Large intestine (tissue), 3 donors: ENCODE measurements at regions not wholly inside any gene's neighbourhood (a gene's known extent, or its start where the extent isn't known, plus 50 kb on each side); places are given as distances from the start of the nearest gene placed in this dataset.

Source experiments
- DNase-seq, 2 donors: peaks; one replicate each; pipeline versions ENCODE4 v3.0.0 to v3.0.0-alpha.2; 2013
- H3K27ac ChIP-seq: one replicate; pipeline ENCODE4 v1.5.1; 2013; ENCODE audit warnings: low read length
- H3K27me3 ChIP-seq: 2 replicates; pipeline ENCODE4 v1.6.1; 2013; ENCODE audit warnings: low read length; ENCODE audit not compliant: control insufficient read depth, insufficient read depth
- H3K36me3 ChIP-seq: 2 replicates; pipeline ENCODE4 v1.6.1; 2013; ENCODE audit warnings: low read length; ENCODE audit not compliant: control insufficient read depth, insufficient read depth
- H3K4me1 ChIP-seq: one replicate; pipeline ENCODE4 v1.6.1; 2013; ENCODE audit warnings: low read length; ENCODE audit not compliant: control insufficient read depth, insufficient read depth
- H3K4me3 ChIP-seq: one replicate; pipeline ENCODE4 v1.5.1; 2013; ENCODE audit warnings: low read length
- H3K9me3 ChIP-seq: one replicate; pipeline ENCODE4 v1.6.1; 2013; ENCODE audit warnings: mild to moderate bottlenecking, low read depth, low read length, moderate library complexity; ENCODE audit not compliant: control insufficient read depth
- WGBS: methylation state at CpG from one replicate; pipeline ENCODE4 v1.1.5; 2013; ENCODE audit warnings: low lambda C conversion rate; ENCODE audit not compliant: insufficient coverage; 5-methylcytosine and 5-hydroxymethylcytosine counted together

- no peaks in the 10 kb centered on the region for H3K4me1 ChIP-seq
- H3K27me3 ChIP-seq: peaks cover 7% of the 10 kb centered on the region
- no peaks in the 10 kb centered on the region for H3K9me3 ChIP-seq
- WGBS: no CpG with 5 or more reads among the region's 8 CpGs
- H3K36me3 ChIP-seq: no peaks in the 10 kb centered on the region
- no peak overlapping the region for H3K4me3 ChIP-seq
- H3K27ac ChIP-seq: no peak overlapping the region
- DNase-seq: no peak
These were observed 141.5 kb downstream of the RRAGC start for GRCh38 chr1:38718031-38718430.

- no peaks in the 10 kb centered on the region for H3K9me3 ChIP-seq
- H3K27me3 ChIP-seq: peaks cover 5% of the 10 kb centered on the region
- no peaks in the 10 kb centered on the region for H3K36me3 ChIP-seq
- no peaks in the 10 kb centered on the region for H3K4me1 ChIP-seq
- no CpG with 5 or more reads among the region's 2 CpGs for WGBS
- H3K4me3 ChIP-seq: no peak overlapping the region
- H3K27ac ChIP-seq: no peak overlapping the region
- DNase-seq: no peak
These were observed 143.3 kb downstream of the RRAGC start for GRCh38 chr1:38716229-38716628.

GRCh38 chr1:38715415-38715814, 144.2 kb downstream of the RRAGC start:
- DNase-seq: no peak
- H3K36me3 ChIP-seq: no peaks in the 10 kb centered on the region
- no CpG with 5 or more reads among the region's 9 CpGs for WGBS
- H3K4me1 ChIP-seq: no peaks in the 10 kb centered on the region
- H3K27ac ChIP-seq: no peak overlapping the region
- H3K9me3 ChIP-seq: no peaks in the 10 kb centered on the region
- no peaks in the 10 kb centered on the region for H3K27me3 ChIP-seq
- H3K4me3 ChIP-seq: no peak overlapping the region

GRCh38 chr1:38712046-38712445, 147.5 kb downstream of the RRAGC start:
- peaks cover 7% of the 10 kb centered on the region for H3K9me3 ChIP-seq
- H3K4me1 ChIP-seq: no peaks in the 10 kb centered on the region
- no peaks in the 10 kb centered on the region for H3K36me3 ChIP-seq
- H3K27ac ChIP-seq: no peak overlapping the region
- no peak overlapping the region for H3K4me3 ChIP-seq
- H3K27me3 ChIP-seq: no peaks in the 10 kb centered on the region
- no peak for DNase-seq
- WGBS: no CpG with 5 or more reads among the region's 1 CpG

DNA sequence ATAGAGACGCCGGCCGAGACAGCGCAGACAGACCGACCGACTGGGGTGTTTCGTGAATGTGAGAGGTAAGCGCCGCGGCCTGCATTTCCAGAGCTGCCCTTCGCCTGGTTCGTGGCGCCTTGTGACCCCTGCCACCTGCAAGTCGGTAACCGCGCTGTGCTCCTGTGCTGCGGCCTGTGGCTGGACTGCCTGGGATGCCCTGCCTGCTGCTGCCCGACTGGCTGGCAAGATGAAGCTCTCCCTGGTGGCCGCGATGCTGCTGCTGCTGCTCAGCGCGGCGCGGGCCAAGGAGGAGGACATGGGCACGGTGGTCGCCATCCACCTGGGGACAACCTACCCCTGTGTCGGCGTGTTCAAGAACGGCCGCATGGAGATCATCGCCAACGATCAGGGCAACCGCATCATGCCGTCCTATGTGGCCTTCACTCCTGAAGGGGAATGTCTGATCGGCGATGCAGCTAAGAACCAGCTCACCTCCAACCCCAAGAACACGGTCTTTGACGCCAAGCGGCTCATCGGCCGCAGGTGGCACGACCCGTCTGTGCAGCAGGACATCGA, 150.8 kb downstream of the RRAGC start:
- H3K27me3 ChIP-seq: peaks cover under 1% of the 10 kb centered on the region
- no peak overlapping the region for H3K4me3 ChIP-seq
- no peaks in the 10 kb centered on the region for H3K36me3 ChIP-seq
- H3K4me1 ChIP-seq: no peaks in the 10 kb centered on the region
- H3K9me3 ChIP-seq: peaks cover 7% of the 10 kb centered on the region
- no peak overlapping the region for H3K27ac ChIP-seq
- WGBS: 100% methylated on average over 1 of the region's 44 CpGs
- no peak for DNase-seq

- no CpG with 5 or more reads among the region's 8 CpGs for WGBS
These were observed 158.5 kb downstream of the RRAGC start for GRCh38 chr1:38701088-38701487.

GRCh38 chr1:38700077-38700470, 159.5 kb downstream of the RRAGC start:
- Histone ChIP-seq H3K4me1 (no peaks in the 10 kb centered on the region), H3K36me3 (no peaks in the 10 kb centered on the region), H3K27me3 (peaks cover 4% of the 10 kb centered on the region), H3K9me3 (no peaks in the 10 kb centered on the region), H3K27ac (no peak overlapping the region), H3K4me3 (no peak overlapping the region)
- no peak for DNase-seq
- no CpG with 5 or more reads among the region's 3 CpGs for WGBS

More at GRCh38 chr1:38701088-38701487, 158.5 kb downstream of the RRAGC start:
- DNase-seq: no peak
- no peak overlapping the region for H3K4me3 ChIP-seq
- H3K27ac ChIP-seq: no peak overlapping the region
- H3K4me1 ChIP-seq: no peaks in the 10 kb centered on the region
- peaks cover 4% of the 10 kb centered on the region for H3K27me3 ChIP-seq
- H3K9me3 ChIP-seq: no peaks in the 10 kb centered on the region
- no peaks in the 10 kb centered on the region for H3K36me3 ChIP-seq

DNA sequence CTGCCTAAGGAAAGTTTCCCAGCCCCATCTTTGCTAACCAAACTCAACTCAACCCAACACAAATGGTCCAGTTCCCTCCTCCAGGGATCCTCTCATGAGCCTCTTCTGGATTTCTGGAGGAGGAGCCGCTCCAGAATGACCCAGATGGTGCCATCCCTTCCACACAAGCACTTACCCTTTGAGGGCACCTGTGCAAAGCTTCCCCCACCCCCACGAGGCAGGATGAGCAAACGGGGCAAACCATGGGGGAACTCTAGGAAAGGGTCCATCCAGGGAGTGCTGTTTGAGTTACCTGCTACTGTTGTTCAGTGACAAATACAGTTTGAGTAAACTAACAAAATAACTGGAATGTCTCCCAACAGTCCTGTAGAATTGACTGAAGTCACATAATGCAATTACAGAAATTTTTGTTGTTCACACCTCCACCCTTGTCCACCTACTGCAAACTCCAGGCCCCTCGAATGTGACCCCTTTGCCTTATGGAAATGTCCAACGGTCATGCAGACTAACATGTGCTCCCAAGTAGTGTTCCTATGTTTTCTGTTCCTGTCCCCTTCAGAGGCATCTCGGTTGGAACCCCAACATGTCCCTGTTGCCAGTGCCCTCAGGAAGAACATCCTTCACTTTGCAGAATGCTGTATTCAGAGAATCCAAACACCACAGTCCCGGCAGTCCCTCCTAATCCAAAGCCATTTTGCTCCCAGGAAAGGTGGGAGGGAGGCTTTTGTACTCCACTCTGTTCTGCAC, 160.1 kb downstream of the RRAGC start:
- no peaks in the 10 kb centered on the region for H3K9me3 ChIP-seq
- WGBS: no CpG with 5 or more reads among the region's 7 CpGs
- H3K4me1 ChIP-seq: no peaks in the 10 kb centered on the region
- DNase-seq: no peak
- H3K27ac ChIP-seq: no peak overlapping the region
- peaks cover 4% of the 10 kb centered on the region for H3K27me3 ChIP-seq
- H3K4me3 ChIP-seq: no peak overlapping the region
- no peaks in the 10 kb centered on the region for H3K36me3 ChIP-seq

DNA sequence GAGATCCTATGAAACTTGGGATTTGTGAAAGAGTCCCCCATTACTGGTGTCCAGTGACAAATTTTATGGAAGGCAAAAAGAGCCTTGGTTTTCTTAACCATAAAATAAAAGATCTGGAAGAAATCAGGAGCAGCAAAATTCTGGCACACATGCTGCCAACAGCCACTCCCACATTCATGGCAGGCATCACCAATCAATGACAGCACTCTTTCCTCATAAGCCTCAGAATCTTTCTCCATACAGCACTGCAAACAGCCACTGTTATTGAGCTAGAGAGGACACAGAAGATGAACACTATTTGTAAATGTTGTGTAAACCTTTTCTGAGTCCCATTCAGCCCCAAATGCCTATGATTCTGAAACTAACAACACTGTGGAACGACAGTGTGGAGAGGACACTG, 162.2 kb downstream of the RRAGC start:
- no peaks in the 10 kb centered on the region for H3K27me3 ChIP-seq
- H3K36me3 ChIP-seq: no peaks in the 10 kb centered on the region
- DNase-seq: no peak
- WGBS: no CpG with 5 or more reads among the region's 1 CpG
- H3K4me1 ChIP-seq: no peaks in the 10 kb centered on the region
- H3K9me3 ChIP-seq: no peaks in the 10 kb centered on the region
- no peak overlapping the region for H3K27ac ChIP-seq
- H3K4me3 ChIP-seq: no peak overlapping the region

GRCh38 chr1:38696371-38696770, 163.2 kb downstream of the RRAGC start:
- WGBS: no CpG with 5 or more reads among the region's 2 CpGs
- no peaks in the 10 kb centered on the region for H3K36me3 ChIP-seq
- H3K27me3 ChIP-seq: no peaks in the 10 kb centered on the region
- H3K4me1 ChIP-seq: no peaks in the 10 kb centered on the region
- H3K4me3 ChIP-seq: no peak overlapping the region
- H3K9me3 ChIP-seq: no peaks in the 10 kb centered on the region
- DNase-seq: no peak
- no peak overlapping the region for H3K27ac ChIP-seq

DNA sequence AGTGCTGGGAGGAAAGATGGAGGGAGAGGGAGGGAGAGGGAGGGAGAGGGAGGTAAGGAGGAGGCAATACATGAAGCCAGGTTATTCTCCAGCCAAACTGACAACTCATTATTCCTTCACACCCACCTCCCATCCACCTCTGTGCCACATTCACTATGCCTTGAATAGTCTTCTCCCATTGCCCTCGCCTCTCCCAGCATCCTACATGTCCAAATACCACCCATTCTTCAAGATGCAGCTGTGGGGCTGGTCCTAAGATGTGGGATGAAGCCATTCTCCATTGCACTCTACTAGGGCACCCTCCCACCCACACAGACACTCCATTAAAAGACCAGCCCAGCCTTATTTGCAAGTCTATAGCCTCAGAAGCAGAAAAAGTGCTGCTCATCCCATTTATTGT, 165.8 kb downstream of the RRAGC start:
- DNase-seq: no peak
- H3K4me3 ChIP-seq: no peak overlapping the region
- no peaks in the 10 kb centered on the region for H3K4me1 ChIP-seq
- H3K9me3 ChIP-seq: no peaks in the 10 kb centered on the region
- H3K27me3 ChIP-seq: no peaks in the 10 kb centered on the region
- no peak overlapping the region for H3K27ac ChIP-seq
- no peaks in the 10 kb centered on the region for H3K36me3 ChIP-seq
- no CpG with 5 or more reads among the region's 1 CpG for WGBS
